B cell (primary cell): ENCODE measurements at regions not wholly inside any gene's neighbourhood (a gene's known extent, or its start where the extent isn't known, plus 50 kb on each side); places are given as distances from the start of the nearest gene placed in this dataset.

Experiments used
- ATAC-seq: fragments of 200-7000 bp; cut with Tn5 transposase; one replicate; pipeline ENCODE4 v1.10.0; 2021; ENCODE audit warnings: low read depth, mild to moderate bottlenecking, moderate number of reproducible peaks, moderate library complexity
- CTCF ChIA-PET: fragments of 350-600 bp; sonication (Branson Sonifier 250); formaldehyde crosslinking; loops from one replicate; lab custom pipeline; 2021; ENCODE audit warnings: antibody characterized with exemption, inconsistent platforms; lab: Charles Lee
- POLR2A ChIA-PET: fragments of 350-600 bp; sonication (Branson Sonifier 250); formaldehyde crosslinking; loops from one replicate; lab custom pipeline; 2021; ENCODE audit warnings: antibody characterized with exemption; lab: Charles Lee
- DNase-seq: peaks from one replicate; pipeline ENCODE4 v3.0.0; 2013
- H2AFZ ChIP-seq: 2 replicates; pipeline ENCODE4 v1.6.1; 2012; ENCODE audit warnings: mild to moderate bottlenecking, low read depth, low read length; ENCODE audit not compliant: insufficient read depth, poor library complexity, severe bottlenecking
- H3K27ac ChIP-seq, 2 donors: 1 replicate in 1 of 2; 2 replicates in 1 of 2; pipeline ENCODE4 v1.5.1; 2012 to 2013; ENCODE audit warnings: low read length in 2 of 2, mild to moderate bottlenecking in 2 of 2, moderate library complexity in 1 of 2
- H3K27me3 ChIP-seq, 4 experiments: fragments of 200-600 bp in 1 of 4; sonication (generic) in 1 of 4; replicated peaks in 1 of 4; 1 replicate in 2 of 4; 2 replicates in 2 of 4; pipeline versions ENCODE4 v1.6.1 to v1.7.0; 2013 to 2016; ENCODE audit warnings: low read length in 3 of 4, mild to moderate bottlenecking in 2 of 4, mixed read lengths in 1 of 4, moderate library complexity in 1 of 4; ENCODE audit not compliant: insufficient read depth in 4 of 4, control insufficient read depth in 3 of 4; ENCODE audit errors: control extremely low read depth in 1 of 4
- H3K36me3 ChIP-seq, 2 experiments: replicated peaks in 1 of 2; 1 replicate in 1 of 2; 2 replicates in 1 of 2; pipeline versions ENCODE4 v1.6.1 to v1.7.1; 2013; ENCODE audit warnings: low read length in 1 of 2; ENCODE audit not compliant: insufficient read depth in 2 of 2, control insufficient read depth in 1 of 2; ENCODE audit errors: control extremely low read depth in 1 of 2, extremely low read depth in 1 of 2
- H3K4me1 ChIP-seq, 2 donors: fragments of 200-600 bp in 1 of 2; sonication (generic) in 1 of 2; 1 replicate in 1 of 2; 2 replicates in 1 of 2; pipeline versions ENCODE4 v1.5.1 to v1.6.1; 2013 to 2017; ENCODE audit warnings: low read length in 2 of 2; ENCODE audit not compliant: control insufficient read depth in 2 of 2, insufficient read depth in 2 of 2
- H3K4me2 ChIP-seq: replicated peaks from 2 replicates; pipeline ENCODE3; 2012; ENCODE audit warnings: mild to moderate bottlenecking, low read depth, low read length; ENCODE audit not compliant: poor library complexity, severe bottlenecking
- H3K4me3 ChIP-seq, 5 experiments: fragments of 200-600 bp in 1 of 5; sonication (generic) in 1 of 5; 1 replicate in 3 of 5; 2 replicates in 2 of 5; pipeline versions ENCODE4 v1.5.1 to v1.7.0; 2011 to 2016; ENCODE audit warnings: low read length in 4 of 5, mild to moderate bottlenecking in 4 of 5, low read depth in 2 of 5, control low read depth in 1 of 5, moderate library complexity in 1 of 5; ENCODE audit not compliant: insufficient read depth in 1 of 5; ENCODE audit errors: control extremely low read depth in 1 of 5, extremely low read depth in 1 of 5
- H3K79me2 ChIP-seq: fragments of 200-600 bp; sonication (generic); one replicate; pipeline ENCODE4 v1.6.0; 2016; ENCODE audit warnings: low read length; ENCODE audit not compliant: control insufficient read depth, insufficient read depth
- H3K9ac ChIP-seq: fragments of 200-600 bp; sonication (generic); 2 replicates; pipeline ENCODE4 v1.6.1; 2017; ENCODE audit warnings: mild to moderate bottlenecking, low read length, moderate library complexity
- H3K9me3 ChIP-seq, 3 donors: one replicate each; pipeline versions ENCODE4 v1.6.1 to v1.7.1; 2013; ENCODE audit warnings: low read length in 2 of 3; ENCODE audit not compliant: control insufficient read depth in 2 of 3, insufficient read depth in 1 of 3; ENCODE audit errors: control extremely low read depth in 1 of 3
- H4K20me1 ChIP-seq: 2 replicates; pipeline ENCODE4 v1.6.0; 2012; ENCODE audit warnings: mild to moderate bottlenecking, low read length; ENCODE audit not compliant: insufficient read depth, control insufficient read depth, poor library complexity, severe bottlenecking
- H3K27ac Mint-ChIP-seq: one replicate; pipeline ENCODE4 v1.8.0; 2021; ENCODE audit warnings: mixed read lengths
- H3K27me3 Mint-ChIP-seq: one replicate; pipeline ENCODE4 v1.8.0; 2021; ENCODE audit warnings: mixed read lengths
- H3K4me1 Mint-ChIP-seq: one replicate; pipeline ENCODE4 v1.8.0; 2021; ENCODE audit warnings: mixed read lengths
- H3K4me3 Mint-ChIP-seq: one replicate; pipeline ENCODE4 v1.8.0; 2021; ENCODE audit warnings: mixed read lengths
- H3K9me3 Mint-ChIP-seq: one replicate; pipeline ENCODE4 v1.8.0; 2022; ENCODE audit warnings: mixed read lengths; ENCODE audit not compliant: insufficient read depth
- EZH2 ChIP-seq: IDR thresholded peaks from 2 replicates; pipeline ENCODE4 v1.6.1; 2012; ENCODE audit warnings: borderline replicate concordance, low read depth, mild to moderate bottlenecking, moderate library complexity, low read length; ENCODE audit not compliant: insufficient read depth, poor library complexity, severe bottlenecking
- WGBS: methylation state at CpG from one replicate; pipeline ENCODE4 v1.1.5; 2013; ENCODE audit warnings: missing lambda C conversion rate; ENCODE audit not compliant: insufficient coverage; 5-methylcytosine and 5-hydroxymethylcytosine counted together
- intact Hi-C: fragments of 100-400 bp; cut with micrococcal nuclease; formaldehyde crosslinking; loops from one replicate; pipeline ENCODE4 v1.10.0; 2022
- TF ChIP-seq, protein P1 (sequence below): fragments of 200-600 bp; IDR thresholded peaks from one replicate; pipeline ENCODE4 v1.8.0; 2022; ENCODE audit warnings: antibody characterized with exemption, mild to moderate bottlenecking

DNA sequence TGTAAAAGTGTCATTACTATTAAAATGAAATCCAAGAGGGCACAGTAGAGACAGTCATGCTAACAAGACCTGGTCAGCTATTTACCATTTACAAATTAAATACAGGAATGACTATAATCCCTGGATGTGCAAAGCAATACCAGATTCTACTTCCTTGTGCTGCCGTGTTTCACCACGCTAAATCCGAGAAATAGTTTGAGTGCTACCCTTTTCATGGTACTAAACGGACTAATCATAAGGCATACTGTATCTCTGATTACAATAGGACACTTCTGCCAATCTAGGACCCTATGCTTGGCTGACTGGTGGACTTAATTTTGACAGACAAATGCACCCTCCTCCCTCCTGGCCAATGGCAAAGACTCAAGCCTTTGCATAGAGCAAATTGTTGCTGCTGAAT lies 63.0 kb upstream of the NR2F2 start:
- Histone ChIP-seq H3K4me1 (no peaks in the 10 kb centered on the region), H3K27me3 (no peaks in the 10 kb centered on the region), H3K4me3 (no peak overlapping the region), H3K9me3 (peaks cover 0 to 3% (median 0%) of the 10 kb centered on the region in 3 donors), H3K36me3 (no peaks in the 10 kb centered on the region), H3K27ac (no peak overlapping the region), H3K79me2 (no peaks in the 10 kb centered on the region), H2AFZ (no peak overlapping the region), H4K20me1 (no peaks in the 10 kb centered on the region), H3K9ac (no peak overlapping the region), H3K4me2 (no peak overlapping the region)
- Mint-ChIP-seq H3K27ac (no peak overlapping the region), H3K4me1 (no peaks in the 10 kb centered on the region), H3K4me3 (no peak overlapping the region), H3K9me3 (peaks cover 1% of the 10 kb centered on the region), H3K27me3 (no peaks in the 10 kb centered on the region)
- TF ChIP-seq, protein P1, sequence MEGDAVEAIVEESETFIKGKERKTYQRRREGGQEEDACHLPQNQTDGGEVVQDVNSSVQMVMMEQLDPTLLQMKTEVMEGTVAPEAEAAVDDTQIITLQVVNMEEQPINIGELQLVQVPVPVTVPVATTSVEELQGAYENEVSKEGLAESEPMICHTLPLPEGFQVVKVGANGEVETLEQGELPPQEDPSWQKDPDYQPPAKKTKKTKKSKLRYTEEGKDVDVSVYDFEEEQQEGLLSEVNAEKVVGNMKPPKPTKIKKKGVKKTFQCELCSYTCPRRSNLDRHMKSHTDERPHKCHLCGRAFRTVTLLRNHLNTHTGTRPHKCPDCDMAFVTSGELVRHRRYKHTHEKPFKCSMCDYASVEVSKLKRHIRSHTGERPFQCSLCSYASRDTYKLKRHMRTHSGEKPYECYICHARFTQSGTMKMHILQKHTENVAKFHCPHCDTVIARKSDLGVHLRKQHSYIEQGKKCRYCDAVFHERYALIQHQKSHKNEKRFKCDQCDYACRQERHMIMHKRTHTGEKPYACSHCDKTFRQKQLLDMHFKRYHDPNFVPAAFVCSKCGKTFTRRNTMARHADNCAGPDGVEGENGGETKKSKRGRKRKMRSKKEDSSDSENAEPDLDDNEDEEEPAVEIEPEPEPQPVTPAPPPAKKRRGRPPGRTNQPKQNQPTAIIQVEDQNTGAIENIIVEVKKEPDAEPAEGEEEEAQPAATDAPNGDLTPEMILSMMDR, result no peak
- no peak for TF ChIP-seq EZH2
- WGBS, result 100% methylated on average over 4 of the region's 4 CpGs
- CTCF ChIA-PET, result no interaction called here
- POLR2A ChIA-PET, result no interaction called here
- no peak for ATAC-seq
- DNase-seq, result no peak
- intact Hi-C loops, result no loop called here

DNA sequence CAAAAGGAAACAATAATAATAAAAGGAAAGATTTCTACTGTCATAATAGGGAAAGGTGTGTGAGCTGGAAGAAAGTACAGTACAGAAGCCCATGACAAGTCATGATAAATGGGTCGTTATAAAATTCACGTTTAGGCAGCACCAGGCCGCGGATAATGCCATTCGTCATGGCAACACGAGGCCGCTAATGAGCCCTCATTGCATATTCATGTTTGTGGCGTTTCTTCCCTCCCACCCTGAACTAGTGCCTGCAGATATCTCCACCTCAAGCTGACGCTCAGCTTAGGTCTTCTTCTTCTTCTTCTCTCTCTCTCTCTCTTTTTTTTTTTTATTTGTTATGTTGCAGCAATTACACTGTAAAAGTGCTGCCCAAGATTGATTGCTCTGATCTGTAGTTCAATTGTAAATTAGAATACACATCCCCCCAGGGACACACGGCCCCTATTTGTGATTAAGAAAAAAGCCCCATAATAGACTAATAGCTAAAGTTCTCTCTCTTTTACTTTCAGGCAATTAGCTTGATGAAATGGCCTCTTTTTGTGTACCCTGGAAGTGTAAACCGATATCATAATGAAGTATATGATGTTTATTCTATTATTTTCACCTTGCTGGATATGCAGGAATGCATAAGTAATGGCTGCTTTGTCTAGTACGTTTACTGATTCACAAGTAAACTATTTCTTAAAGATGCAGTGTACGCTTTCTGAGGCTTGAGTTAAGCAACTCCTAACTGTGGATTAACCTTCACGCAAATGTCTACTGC lies 61.9 kb upstream of the NR2F2 start:
- no peak overlapping the region for H3K27ac Mint-ChIP-seq
- TF ChIP-seq, protein P1, result no peak
- no peak for TF ChIP-seq EZH2
- no peak overlapping the region for H3K4me3 Mint-ChIP-seq
- CTCF ChIA-PET, result no interaction called here
- no peaks in the 10 kb centered on the region for H3K27me3 Mint-ChIP-seq
- Histone ChIP-seq H3K27me3 (no peaks in the 10 kb centered on the region), H3K36me3 (no peaks in the 10 kb centered on the region), H3K79me2 (no peaks in the 10 kb centered on the region), H2AFZ (no peak overlapping the region), H3K4me1 (no peaks in the 10 kb centered on the region), H3K9ac (no peak overlapping the region), H3K27ac (no peak overlapping the region), H3K9me3 (peaks cover 0 to 3% (median 0%) of the 10 kb centered on the region in 3 donors), H3K4me3 (no peak overlapping the region), H3K4me2 (no peak overlapping the region), H4K20me1 (no peaks in the 10 kb centered on the region)
- no peak for DNase-seq
- POLR2A ChIA-PET, result no interaction called here
- WGBS, result 74% methylated on average over 9 of the region's 14 CpGs
- H3K9me3 Mint-ChIP-seq, result peaks cover 1% of the 10 kb centered on the region
- H3K4me1 Mint-ChIP-seq, result no peaks in the 10 kb centered on the region
- ATAC-seq, result no peak
- intact Hi-C loops, result no loop called here
